H1 (cell line): ENCODE measurements at regions not wholly inside any gene's neighbourhood (a gene's known extent, or its start where the extent isn't known, plus 50 kb on each side); places are given as distances from the start of the nearest gene placed in this dataset.

Source experiments
- BCL11A ChIP-seq, 2 experiments: IDR thresholded peaks; one replicate each; pipeline ENCODE4 v1.6.1; 2011; ENCODE audit warnings: low read depth in 2 of 2, low read length in 2 of 2, mild to moderate bottlenecking in 2 of 2
- CTCF ChIP-seq, 3 experiments: IDR thresholded peaks; 1 replicate in 2 of 3; 2 replicates in 1 of 3; pipeline versions ENCODE4 v1.5.1 to v1.6.1; 2011; ENCODE audit warnings: low read length in 3 of 3, mild to moderate bottlenecking in 3 of 3, inconsistent platforms in 2 of 3, low read depth in 1 of 3, moderate library complexity in 1 of 3; ENCODE audit not compliant: insufficient read depth in 1 of 3; ENCODE audit errors: control extremely low read depth in 1 of 3
- EGR1 ChIP-seq: IDR thresholded peaks from 2 replicates; pipeline ENCODE4 v1.6.1; 2011; ENCODE audit warnings: low read depth, low read length, borderline replicate concordance
- EP300 ChIP-seq, 2 experiments: IDR thresholded peaks; 1 replicate in 1 of 2; 2 replicates in 1 of 2; pipeline ENCODE4 v1.6.1; 2011 to 2012; ENCODE audit warnings: low read depth in 2 of 2, low read length in 2 of 2, mild to moderate bottlenecking in 2 of 2, borderline replicate concordance in 1 of 2, inconsistent platforms in 1 of 2, moderate library complexity in 1 of 2
- JUND ChIP-seq: IDR thresholded peaks from 2 replicates; pipeline ENCODE4 v1.6.1; 2011; ENCODE audit warnings: mild to moderate bottlenecking, improper control_type of control experiment, low read length

GRCh38 chr10:131553121-131553520 is 241.6 kb upstream of the TCERG1L start (continued):
- TF ChIP-seq CTCF (IDR thresholded peaks at IDR 0.05; ENCODE audit: control extremely low read depth in 1 of 3, insufficient read depth in 1 of 3, low read depth in 1 of 3, low read length in 3 of 3) (no peak), BCL11A (IDR thresholded peaks at IDR 0.05; ENCODE audit: low read depth in 2 of 2, low read length in 2 of 2) (no peak), EGR1 (no peak), JUND (no peak), EP300 (IDR thresholded peaks at IDR 0.05; ENCODE audit: borderline replicate concordance in 1 of 2, low read depth in 2 of 2, low read length in 2 of 2) (no peak)
